ENCODE measurements at regions not wholly inside any gene's neighbourhood (a gene's known extent, or its start where the extent isn't known, plus 50 kb on each side); places are given as distances from the start of the nearest gene placed in this dataset.

DNA sequence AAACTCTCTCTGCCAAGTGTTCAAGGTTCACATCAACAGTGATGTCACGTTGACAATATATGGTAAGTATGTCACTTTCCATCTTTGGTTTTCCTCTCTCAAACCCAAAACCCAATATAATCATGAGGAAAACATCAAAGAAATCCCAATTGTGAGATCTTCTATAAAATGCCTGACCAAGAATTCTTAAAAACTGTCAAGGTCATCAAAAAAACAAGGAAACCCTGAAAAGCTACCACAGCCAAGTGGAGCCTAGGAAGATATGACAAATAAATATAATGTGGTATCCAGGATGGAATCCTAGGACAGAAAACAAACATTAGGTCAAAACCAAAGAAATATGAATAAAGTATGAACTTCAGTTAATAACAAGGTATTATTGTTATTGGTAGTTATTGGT is 85.2 kb upstream of the CCDC39 start:
- TF ChIP-seq EZH2 (IDR thresholded peaks at IDR 0.05; ENCODE audit: low read length, missing control alignments) (no peak), CTCF (conservative IDR thresholded peaks at IDR 0.05 in 1 of 2, IDR thresholded peaks at IDR 0.05 in 1 of 2; ENCODE audit: low read depth in 1 of 2, low read length in 2 of 2) (no peak)

All from fibroblast of lung (primary cell).